ENCODE measurements at regions not wholly inside any gene's neighbourhood (a gene's known extent, or its start where the extent isn't known, plus 50 kb on each side); places are given as distances from the start of the nearest gene placed in this dataset. TPM values are rescaled to one million over a fixed set of nuclear protein-coding genes. Genes with fewer than 3 reads are reported as not detected.

- Histone ChIP-seq H3K27ac (ENCODE audit: low read depth, low read length) (no peak overlapping the region), H3K27me3 (ENCODE audit: insufficient read depth, low read length, poor library complexity) (no peaks in the 10 kb centered on the region), H4K5ac (ENCODE audit: low read length) (no peak overlapping the region), H3K79me1 (ENCODE audit: low read length) (no peaks in the 10 kb centered on the region), H3K36me3 (ENCODE audit: control insufficient read depth, insufficient read depth, low read length) (no peaks in the 10 kb centered on the region), H3K23ac (ENCODE audit: low read length) (no peak overlapping the region), H3K79me2 (ENCODE audit: control insufficient read depth, insufficient read depth, low read length) (no peaks in the 10 kb centered on the region), H3K4me1 (ENCODE audit: control insufficient read depth, low read depth, low read length) (no peaks in the 10 kb centered on the region), H2BK120ac (ENCODE audit: low read depth, low read length) (no peak overlapping the region), H2AK5ac (ENCODE audit: low read length) (no peak overlapping the region), H3K4me3 (ENCODE audit: low read length) (no peak overlapping the region), H3K56ac (ENCODE audit: low read length) (no peak overlapping the region), H3K18ac (ENCODE audit: low read length) (no peak overlapping the region), H3K4me2 (ENCODE audit: low read length) (no peak overlapping the region), H3K9ac (ENCODE audit: low read length) (no peak overlapping the region), H2BK5ac (ENCODE audit: low read length) (no peak overlapping the region), H2BK15ac (replicated peaks; ENCODE audit: low read depth) (no peak overlapping the region), H3K4ac (ENCODE audit: low read depth, low read length) (no peak overlapping the region), H4K8ac (ENCODE audit: low read depth, low read length) (no peak overlapping the region)
- no peak for DNase-seq
- no CpG with 5 or more reads among the region's 3 CpGs for WGBS (ENCODE audit: extremely low coverage, insufficient coverage, low lambda C conversion rate)
These were observed 54.7 kb upstream of the HK2 start for GRCh38 chr2:74779265-74779558.

GRCh38 chr2:74779587-74780135 lies 54.3 kb upstream of the HK2 start:
- Histone ChIP-seq H3K23ac (ENCODE audit: low read length) (no peak overlapping the region), H3K4me2 (ENCODE audit: low read length) (no peak overlapping the region), H3K4me3 (ENCODE audit: low read length) (no peak overlapping the region), H3K9ac (ENCODE audit: low read length) (no peak overlapping the region), H2BK5ac (ENCODE audit: low read length) (no peak overlapping the region), H3K79me2 (ENCODE audit: control insufficient read depth, insufficient read depth, low read length) (no peaks in the 10 kb centered on the region), H4K5ac (ENCODE audit: low read length) (no peak overlapping the region), H4K8ac (ENCODE audit: low read depth, low read length) (no peak overlapping the region), H3K56ac (ENCODE audit: low read length) (no peak overlapping the region), H3K18ac (ENCODE audit: low read length) (no peak overlapping the region), H3K4ac (ENCODE audit: low read depth, low read length) (no peak overlapping the region), H3K36me3 (ENCODE audit: control insufficient read depth, insufficient read depth, low read length) (no peaks in the 10 kb centered on the region), H2BK120ac (ENCODE audit: low read depth, low read length) (no peak overlapping the region), H2BK15ac (replicated peaks; ENCODE audit: low read depth) (no peak overlapping the region), H3K4me1 (ENCODE audit: control insufficient read depth, low read depth, low read length) (no peaks in the 10 kb centered on the region), H3K27ac (ENCODE audit: low read depth, low read length) (no peak overlapping the region), H2AK5ac (ENCODE audit: low read length) (no peak overlapping the region), H3K79me1 (ENCODE audit: low read length) (no peaks in the 10 kb centered on the region), H3K27me3 (ENCODE audit: insufficient read depth, low read length, poor library complexity) (no peaks in the 10 kb centered on the region)
- DNase-seq, result no peak
- no CpG with 5 or more reads among the region's 4 CpGs for WGBS (ENCODE audit: extremely low coverage, insufficient coverage, low lambda C conversion rate)

Small RNA genes lying in the stretch of these regions (small RNA-seq; reads per million reads assigned to genes)
- gene AC007387.1 (ENCODE audit: insufficient read depth), result not detected
